DLD1 (cell line): ENCODE measurements at regions not wholly inside any gene's neighbourhood (a gene's known extent, or its start where the extent isn't known, plus 50 kb on each side); places are given as distances from the start of the nearest gene placed in this dataset.

Source experiments
- in situ Hi-C: cut with HindIII; loops from 2 replicates; pipeline ENCODE4 v1.10.0; 2017; ENCODE audit warnings: low sequenced_read_pairs

GRCh38 chr2:19045151-19045550 lies 313.3 kb downstream of the OSR1 start:
- in situ Hi-C loops: no loop called here

GRCh38 chr2:19043893-19044292 lies 314.5 kb downstream of the OSR1 start:
- in situ Hi-C loops: no loop called here

GRCh38 chr2:19041434-19042041 lies 316.9 kb downstream of the OSR1 start:
- in situ Hi-C loops: no loop called here

- in situ Hi-C loops: loop anchor here (10.0 kb wide), 1 partner anchor 94 kb away; no protein-coding TSS in a partner anchor
Observed at GRCh38 chr2:19038071-19039015, 320.1 kb downstream of the OSR1 start.

- in situ Hi-C loops: loop anchor here (10.0 kb wide), 1 partner anchor 91 kb away; no protein-coding TSS in a partner anchor
Observed at GRCh38 chr2:19036091-19036490, 322.3 kb downstream of the OSR1 start.

DNA sequence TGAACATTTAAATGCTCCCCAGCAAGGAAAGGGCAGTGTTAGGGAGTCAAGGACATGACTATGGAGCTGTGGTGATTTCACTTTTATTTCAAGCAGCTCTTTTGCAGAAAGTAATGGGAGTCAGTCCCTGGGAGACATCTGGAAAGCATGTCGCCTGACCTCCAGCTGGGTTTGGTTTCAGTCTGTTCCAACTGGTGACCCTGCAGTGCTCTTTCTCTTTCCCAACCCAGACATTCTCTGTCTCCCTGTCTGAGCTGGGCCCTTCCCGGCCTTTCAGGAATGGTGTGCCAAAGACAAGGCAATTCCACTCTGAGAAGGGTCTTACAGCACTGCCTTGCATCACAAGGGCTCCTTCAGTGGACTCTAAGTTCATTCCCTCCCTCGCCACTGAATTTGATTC lies 323.2 kb downstream of the OSR1 start:
- in situ Hi-C loops: loop anchor here (10.0 kb wide), 1 partner anchor 90 kb away; no protein-coding TSS in a partner anchor

- in situ Hi-C loops: loop anchor here (10.0 kb wide), 1 partner anchor 88 kb away; no protein-coding TSS in a partner anchor
Observed at GRCh38 chr2:19033240-19033639, 325.2 kb downstream of the OSR1 start.

DNA sequence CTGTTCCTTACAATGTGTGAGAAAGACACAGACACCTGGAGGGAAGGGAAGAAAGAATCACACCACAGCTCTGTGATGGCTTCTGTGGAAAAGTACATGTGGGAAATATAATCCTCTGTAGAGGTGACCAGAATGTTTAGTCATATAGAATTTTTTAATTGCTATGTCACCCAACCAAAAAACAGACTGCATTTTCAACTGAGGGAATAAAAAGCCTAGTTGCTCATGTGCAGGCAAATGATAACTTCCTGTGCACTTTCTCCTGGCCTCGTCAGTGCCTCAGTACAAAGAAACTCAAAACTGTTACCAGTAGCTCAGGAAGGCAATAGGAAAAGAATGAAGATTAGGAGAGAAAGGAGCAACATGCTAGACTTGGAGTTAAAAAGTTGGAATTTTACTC lies 326.8 kb downstream of the OSR1 start:
- in situ Hi-C loops: loop anchor here (10.0 kb wide), 1 partner anchor 87 kb away; no protein-coding TSS in a partner anchor

GRCh38 chr2:19029655-19030054 lies 328.8 kb downstream of the OSR1 start:
- in situ Hi-C loops: loop anchor here (10.0 kb wide), 1 partner anchor 85 kb away; no protein-coding TSS in a partner anchor

DNA sequence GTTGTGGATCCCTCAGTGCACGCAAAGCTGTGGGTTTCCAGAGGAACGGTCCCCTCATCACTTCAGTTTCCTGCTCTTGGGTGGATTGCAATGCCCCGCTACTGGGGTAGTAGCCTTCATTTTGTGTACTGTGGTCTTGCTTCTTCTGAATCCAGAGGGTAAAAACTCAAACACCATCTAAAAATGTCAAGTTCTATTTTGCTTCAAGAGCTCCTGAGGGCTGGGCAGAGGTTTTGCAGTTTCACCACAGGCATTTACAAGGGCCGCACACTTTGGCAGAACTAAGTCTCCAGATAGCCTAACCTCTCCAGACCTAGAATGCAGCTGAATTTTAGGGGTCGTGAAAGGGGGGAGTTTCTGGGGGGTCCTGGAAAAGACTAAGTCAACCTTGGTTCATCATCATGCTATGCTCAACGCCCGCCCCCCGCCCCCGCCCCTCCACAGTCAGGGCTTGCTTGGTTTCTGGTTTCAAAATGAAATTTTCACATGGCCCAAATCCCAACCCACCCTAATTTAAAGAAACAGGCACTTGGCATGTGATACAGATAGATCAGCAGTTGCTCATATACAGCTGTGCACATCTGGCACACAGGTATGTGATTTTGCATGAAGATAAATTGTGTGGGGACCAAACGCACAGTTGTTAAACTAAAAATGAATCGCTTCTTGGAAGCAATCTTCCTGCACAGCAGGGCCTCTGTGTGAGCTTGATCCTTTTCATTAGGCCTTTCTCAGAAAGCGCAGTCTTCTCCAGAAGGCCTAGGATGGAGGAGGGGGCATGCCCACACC lies 329.6 kb downstream of the OSR1 start:
- in situ Hi-C loops: no loop called here

GRCh38 chr2:19027626-19028025 lies 330.8 kb downstream of the OSR1 start:
- in situ Hi-C loops: no loop called here

- in situ Hi-C loops: no loop called here
Observed at GRCh38 chr2:19026261-19026660, 332.2 kb downstream of the OSR1 start.

DNA sequence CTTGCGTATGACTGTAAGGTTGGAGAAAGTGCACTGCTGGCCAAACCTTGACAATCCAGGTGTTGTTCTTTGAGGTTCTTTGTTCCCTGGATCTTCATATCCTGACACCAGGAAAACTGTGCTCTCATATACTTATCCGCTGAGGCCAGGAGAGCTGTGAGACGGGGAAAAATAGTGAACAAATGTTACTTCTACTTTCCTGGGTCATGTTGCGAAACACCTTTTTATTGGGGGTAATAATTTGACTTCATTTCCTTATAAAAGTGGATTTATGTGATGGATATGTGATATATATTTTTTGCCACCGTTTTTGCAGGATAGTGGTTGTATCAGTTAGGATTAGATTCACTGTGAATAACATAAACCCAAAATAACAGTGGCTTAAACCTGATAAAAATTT lies 336.1 kb downstream of the OSR1 start:
- in situ Hi-C loops: no loop called here

- in situ Hi-C loops: no loop called here
Observed at GRCh38 chr2:19021721-19022120, 336.7 kb downstream of the OSR1 start.

GRCh38 chr2:19021100-19021476 lies 337.3 kb downstream of the OSR1 start:
- in situ Hi-C loops: no loop called here

GRCh38 chr2:19020144-19021099 lies 338.0 kb downstream of the OSR1 start:
- in situ Hi-C loops: no loop called here

- in situ Hi-C loops: no loop called here
Observed at GRCh38 chr2:19009510-19009909, 348.9 kb downstream of the OSR1 start.

DNA sequence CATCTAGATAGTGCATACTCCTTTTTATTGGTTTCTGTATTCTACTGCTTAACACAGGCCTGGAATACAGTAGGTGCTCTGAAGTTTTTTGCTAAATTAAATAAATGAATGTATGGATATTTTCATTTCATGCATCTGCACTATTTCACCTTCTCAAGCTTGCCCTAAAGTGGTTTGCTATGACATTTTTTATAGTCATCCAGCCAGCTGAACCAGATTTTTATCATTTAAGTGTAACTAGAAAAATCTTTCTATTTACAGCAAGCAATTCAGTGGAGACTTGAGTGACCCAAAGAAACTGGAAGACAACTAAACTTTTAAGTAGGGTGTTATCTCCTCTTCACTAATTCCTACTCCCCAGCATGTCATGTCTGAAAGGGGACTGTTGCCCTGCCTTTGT lies 354.9 kb downstream of the OSR1 start:
- in situ Hi-C loops: no loop called here

- in situ Hi-C loops: no loop called here
Observed at GRCh38 chr2:19000776-19001175, 357.6 kb downstream of the OSR1 start.

- in situ Hi-C loops: no loop called here
Observed at GRCh38 chr2:18999198-18999597, 359.2 kb downstream of the OSR1 start.
